ENCODE measurements at regions not wholly inside any gene's neighbourhood (a gene's known extent, or its start where the extent isn't known, plus 50 kb on each side); places are given as distances from the start of the nearest gene placed in this dataset.

- TF ChIP-seq, protein P1, sequence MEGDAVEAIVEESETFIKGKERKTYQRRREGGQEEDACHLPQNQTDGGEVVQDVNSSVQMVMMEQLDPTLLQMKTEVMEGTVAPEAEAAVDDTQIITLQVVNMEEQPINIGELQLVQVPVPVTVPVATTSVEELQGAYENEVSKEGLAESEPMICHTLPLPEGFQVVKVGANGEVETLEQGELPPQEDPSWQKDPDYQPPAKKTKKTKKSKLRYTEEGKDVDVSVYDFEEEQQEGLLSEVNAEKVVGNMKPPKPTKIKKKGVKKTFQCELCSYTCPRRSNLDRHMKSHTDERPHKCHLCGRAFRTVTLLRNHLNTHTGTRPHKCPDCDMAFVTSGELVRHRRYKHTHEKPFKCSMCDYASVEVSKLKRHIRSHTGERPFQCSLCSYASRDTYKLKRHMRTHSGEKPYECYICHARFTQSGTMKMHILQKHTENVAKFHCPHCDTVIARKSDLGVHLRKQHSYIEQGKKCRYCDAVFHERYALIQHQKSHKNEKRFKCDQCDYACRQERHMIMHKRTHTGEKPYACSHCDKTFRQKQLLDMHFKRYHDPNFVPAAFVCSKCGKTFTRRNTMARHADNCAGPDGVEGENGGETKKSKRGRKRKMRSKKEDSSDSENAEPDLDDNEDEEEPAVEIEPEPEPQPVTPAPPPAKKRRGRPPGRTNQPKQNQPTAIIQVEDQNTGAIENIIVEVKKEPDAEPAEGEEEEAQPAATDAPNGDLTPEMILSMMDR (IDR thresholded peaks at IDR 0.05; ENCODE audit: poor library complexity, severe bottlenecking) = no peak
- TF ChIP-seq, protein P2, sequence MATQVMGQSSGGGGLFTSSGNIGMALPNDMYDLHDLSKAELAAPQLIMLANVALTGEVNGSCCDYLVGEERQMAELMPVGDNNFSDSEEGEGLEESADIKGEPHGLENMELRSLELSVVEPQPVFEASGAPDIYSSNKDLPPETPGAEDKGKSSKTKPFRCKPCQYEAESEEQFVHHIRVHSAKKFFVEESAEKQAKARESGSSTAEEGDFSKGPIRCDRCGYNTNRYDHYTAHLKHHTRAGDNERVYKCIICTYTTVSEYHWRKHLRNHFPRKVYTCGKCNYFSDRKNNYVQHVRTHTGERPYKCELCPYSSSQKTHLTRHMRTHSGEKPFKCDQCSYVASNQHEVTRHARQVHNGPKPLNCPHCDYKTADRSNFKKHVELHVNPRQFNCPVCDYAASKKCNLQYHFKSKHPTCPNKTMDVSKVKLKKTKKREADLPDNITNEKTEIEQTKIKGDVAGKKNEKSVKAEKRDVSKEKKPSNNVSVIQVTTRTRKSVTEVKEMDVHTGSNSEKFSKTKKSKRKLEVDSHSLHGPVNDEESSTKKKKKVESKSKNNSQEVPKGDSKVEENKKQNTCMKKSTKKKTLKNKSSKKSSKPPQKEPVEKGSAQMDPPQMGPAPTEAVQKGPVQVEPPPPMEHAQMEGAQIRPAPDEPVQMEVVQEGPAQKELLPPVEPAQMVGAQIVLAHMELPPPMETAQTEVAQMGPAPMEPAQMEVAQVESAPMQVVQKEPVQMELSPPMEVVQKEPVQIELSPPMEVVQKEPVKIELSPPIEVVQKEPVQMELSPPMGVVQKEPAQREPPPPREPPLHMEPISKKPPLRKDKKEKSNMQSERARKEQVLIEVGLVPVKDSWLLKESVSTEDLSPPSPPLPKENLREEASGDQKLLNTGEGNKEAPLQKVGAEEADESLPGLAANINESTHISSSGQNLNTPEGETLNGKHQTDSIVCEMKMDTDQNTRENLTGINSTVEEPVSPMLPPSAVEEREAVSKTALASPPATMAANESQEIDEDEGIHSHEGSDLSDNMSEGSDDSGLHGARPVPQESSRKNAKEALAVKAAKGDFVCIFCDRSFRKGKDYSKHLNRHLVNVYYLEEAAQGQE (IDR thresholded peaks at IDR 0.05; ENCODE audit: borderline replicate concordance) = no peak
- TF ChIP-seq EP300 (conservative IDR thresholded peaks at IDR 0.05; ENCODE audit: poor library complexity, severe bottlenecking) (no peak), EZH2 (IDR thresholded peaks at IDR 0.05; ENCODE audit: borderline replicate concordance, insufficient read depth, low read length, poor library complexity, severe bottlenecking) (no peak), TAF1 (IDR thresholded peaks at IDR 0.05; ENCODE audit: low read depth) (no peak), POLR2AphosphoS5 (IDR thresholded peaks at IDR 0.05) (no peak), MXI1 (conservative IDR thresholded peaks at IDR 0.05; ENCODE audit: poor library complexity, severe bottlenecking) (no peak)
These were observed 104.5 kb downstream of the UBE2NL start for GRCh38 chrX:143988356-143988755.

Data from neural cell (in vitro differentiated cells).